ENCODE measurements at regions not wholly inside any gene's neighbourhood (a gene's known extent, or its start where the extent isn't known, plus 50 kb on each side); places are given as distances from the start of the nearest gene placed in this dataset.
"Not testable (repeated sequence)": the region's sequence is repeated elsewhere in the genome, so short reads cannot be mapped to it uniquely, and the experiment has no call there.

GRCh38 chr20:40861427-40862008, 167.1 kb upstream of the TOP1 start:
- no peak for DNase-seq

- DNase-seq = no peak
Measured at GRCh38 chr20:40863355-40863919, 165.2 kb upstream of the TOP1 start.

- no peak for DNase-seq
Measured at GRCh38 chr20:40864470-40864869, 164.2 kb upstream of the TOP1 start.

GRCh38 chr20:40865095-40865494, 163.5 kb upstream of the TOP1 start:
- no peak for DNase-seq

DNA sequence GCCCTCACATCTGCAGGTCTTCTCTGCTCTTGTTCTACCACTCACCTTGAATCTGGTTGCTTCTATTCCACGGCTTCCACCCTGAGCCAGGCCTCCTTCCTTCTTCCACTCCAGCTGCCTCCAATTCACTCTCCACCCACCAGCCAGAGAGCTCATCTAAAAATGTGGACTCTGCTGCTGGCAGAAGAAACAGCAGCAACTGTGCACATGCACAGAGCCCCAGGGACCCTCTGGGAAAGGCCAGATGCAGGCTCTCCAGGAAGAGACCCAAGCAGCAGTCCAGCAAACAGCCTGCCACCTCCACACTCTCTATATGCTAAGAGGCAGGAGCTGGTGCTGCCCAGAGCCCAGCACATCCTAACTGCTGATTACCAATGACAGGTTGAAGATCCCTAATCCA, 162.6 kb upstream of the TOP1 start:
- no peak for DNase-seq

- no peak for DNase-seq
Measured at GRCh38 chr20:40868551-40869217, 159.9 kb upstream of the TOP1 start.

GRCh38 chr20:40869218-40870147, 159.1 kb upstream of the TOP1 start:
- DNase-seq = no peak

- no peak for DNase-seq
Measured at GRCh38 chr20:40875116-40876085, 153.2 kb upstream of the TOP1 start.

GRCh38 chr20:40878099-40878498, 150.5 kb upstream of the TOP1 start:
- DNase-seq = not testable (repeated sequence)

GRCh38 chr20:40880063-40880728, 148.4 kb upstream of the TOP1 start:
- no peak for DNase-seq

DNA sequence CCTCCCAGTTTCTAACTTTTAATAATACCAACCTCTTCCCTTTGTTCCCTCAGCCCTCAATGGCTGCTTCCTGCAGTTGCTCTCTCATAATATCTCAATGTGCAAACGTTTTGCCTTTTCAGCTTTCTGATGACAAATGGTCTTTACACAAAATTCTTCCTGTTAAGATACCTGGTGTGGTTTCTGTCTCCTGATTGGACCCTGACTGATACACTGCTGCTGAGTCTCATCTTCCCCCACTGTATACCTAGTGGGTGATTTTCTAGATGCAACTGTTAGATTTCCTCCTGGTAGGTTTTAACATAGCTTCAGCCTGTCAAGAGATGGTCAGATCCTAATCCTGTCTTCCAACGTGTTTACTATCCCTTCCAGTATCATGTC, 147.9 kb upstream of the TOP1 start:
- no peak for DNase-seq

DNA sequence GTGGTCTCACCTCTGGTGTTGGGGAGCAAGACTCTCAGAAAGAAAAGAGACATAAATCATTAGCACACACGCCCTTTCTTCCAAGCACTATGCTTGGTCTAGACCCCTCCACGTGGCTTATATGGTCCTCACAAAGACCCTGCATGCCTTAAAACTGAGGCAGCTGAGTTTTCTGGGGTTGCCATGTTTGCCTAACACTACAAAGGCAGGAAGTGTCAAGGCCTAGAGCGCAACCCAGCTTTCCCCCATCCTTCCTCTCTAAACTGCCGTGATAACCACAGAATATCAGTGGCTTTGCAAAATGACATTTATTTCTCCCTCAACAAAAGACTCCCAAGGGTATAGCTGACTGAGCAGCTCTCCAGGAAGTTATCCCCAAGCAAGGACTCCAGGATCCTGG, 146.5 kb upstream of the TOP1 start:
- DNase-seq = no peak

DNA sequence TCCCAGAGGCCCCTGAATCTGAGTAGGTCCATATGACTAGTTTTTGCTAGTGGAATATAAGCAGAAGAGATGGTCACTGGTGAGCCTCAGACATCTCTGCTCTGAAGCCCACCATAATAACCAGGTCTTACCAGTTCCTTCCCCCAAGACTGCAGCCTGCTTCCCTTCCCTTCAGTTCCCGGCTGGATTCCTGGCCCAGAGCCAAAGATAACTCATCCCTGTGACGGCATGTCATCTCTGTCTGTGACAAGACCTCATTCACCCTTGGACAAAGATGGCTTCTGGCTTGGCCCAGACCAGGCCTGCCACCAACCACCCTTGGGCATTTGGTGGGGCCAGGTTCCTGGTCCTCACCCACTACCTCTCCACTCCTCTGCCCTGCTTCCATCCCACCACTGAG, 145.5 kb upstream of the TOP1 start:
- DNase-seq = no peak

DNA sequence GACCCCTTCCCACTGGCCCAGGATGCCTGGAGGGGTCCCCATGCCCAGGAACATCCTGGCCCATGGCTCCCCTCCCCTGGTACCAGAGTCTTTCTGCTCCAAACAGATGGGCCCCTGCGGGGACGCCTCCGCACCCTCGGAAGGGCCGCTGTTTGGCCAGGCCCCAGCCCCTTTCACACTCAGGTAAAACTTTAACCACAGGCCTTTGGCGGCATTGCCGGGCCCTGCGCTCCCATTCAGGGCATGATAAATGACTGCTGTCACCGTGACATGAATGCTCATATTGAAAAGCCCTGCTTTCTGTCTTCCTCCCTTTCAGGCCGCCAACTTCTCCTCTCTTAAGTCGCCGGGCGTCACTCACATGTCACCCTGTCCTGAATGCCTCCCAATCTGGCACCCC, 141.5 kb upstream of the TOP1 start:
- DNase-seq = no peak

- DNase-seq = not testable (repeated sequence)
Measured at GRCh38 chr20:40889266-40889665, 139.4 kb upstream of the TOP1 start.

- DNase-seq = no peak
Measured at GRCh38 chr20:40890181-40890580, 138.4 kb upstream of the TOP1 start.

GRCh38 chr20:40890635-40891034, 138.0 kb upstream of the TOP1 start:
- DNase-seq = no peak

GRCh38 chr20:40891351-40891750, 137.3 kb upstream of the TOP1 start:
- DNase-seq = no peak

DNA sequence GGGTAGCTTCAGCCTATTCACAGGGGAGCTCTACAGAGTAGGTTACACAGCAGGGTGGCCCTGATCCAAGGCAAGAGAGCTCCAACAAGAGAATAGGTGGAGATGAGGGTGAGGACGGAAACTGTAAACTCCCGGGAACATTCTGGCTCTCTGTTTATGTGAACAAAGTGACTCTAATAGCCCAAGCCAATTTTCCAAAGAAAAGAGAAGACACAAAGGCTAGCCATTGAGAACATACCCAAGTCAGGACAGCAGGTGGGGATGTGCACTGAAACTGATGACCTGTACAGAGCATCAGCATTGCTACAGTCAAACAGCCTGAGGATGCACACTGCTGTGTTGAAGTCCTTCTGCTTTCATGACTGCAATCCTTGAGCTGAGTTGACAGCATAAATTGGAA, 136.0 kb upstream of the TOP1 start:
- no peak for DNase-seq

GRCh38 chr20:40893610-40894236, 134.9 kb upstream of the TOP1 start:
- DNase-seq = no peak

- DNase-seq = no peak
Measured at GRCh38 chr20:40894237-40894630, 134.4 kb upstream of the TOP1 start.

Data from activated CD4-positive, alpha-beta T cell treated with anti-CD3 and anti-CD28 coated beads, Interleukin-2, amount 50 U/mL, for 4 hours (primary cell).